ENCODE measurements at regions not wholly inside any gene's neighbourhood (a gene's known extent, or its start where the extent isn't known, plus 50 kb on each side); places are given as distances from the start of the nearest gene placed in this dataset.

DNA sequence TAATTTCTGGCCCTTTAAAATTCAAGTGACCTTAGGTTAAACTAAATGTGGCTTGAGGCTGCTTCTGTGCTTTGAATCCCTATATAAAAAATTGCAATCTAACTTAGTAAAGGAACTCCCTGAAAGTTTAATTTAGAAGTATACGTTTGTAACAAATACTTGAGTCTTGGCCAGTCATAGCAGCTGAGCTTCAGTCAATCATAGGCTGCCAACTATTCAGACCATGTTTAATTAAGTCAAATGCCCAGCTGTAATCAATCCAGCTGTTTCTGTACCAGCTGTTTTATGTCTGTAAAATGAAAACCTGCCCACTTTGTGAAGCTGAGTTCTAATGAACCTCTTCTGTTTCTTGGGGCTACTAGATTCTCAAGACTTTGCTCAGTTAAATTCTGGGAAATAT is 760.1 kb downstream of the MAT2B start:
- no peak for TF ChIP-seq CTCF (IDR thresholded peaks at IDR 0.05)
- TF ChIP-seq POLR2A (IDR thresholded peaks at IDR 0.05), result no peak
